ENCODE measurements at regions not wholly inside any gene's neighbourhood (a gene's known extent, or its start where the extent isn't known, plus 50 kb on each side); places are given as distances from the start of the nearest gene placed in this dataset.

DNA sequence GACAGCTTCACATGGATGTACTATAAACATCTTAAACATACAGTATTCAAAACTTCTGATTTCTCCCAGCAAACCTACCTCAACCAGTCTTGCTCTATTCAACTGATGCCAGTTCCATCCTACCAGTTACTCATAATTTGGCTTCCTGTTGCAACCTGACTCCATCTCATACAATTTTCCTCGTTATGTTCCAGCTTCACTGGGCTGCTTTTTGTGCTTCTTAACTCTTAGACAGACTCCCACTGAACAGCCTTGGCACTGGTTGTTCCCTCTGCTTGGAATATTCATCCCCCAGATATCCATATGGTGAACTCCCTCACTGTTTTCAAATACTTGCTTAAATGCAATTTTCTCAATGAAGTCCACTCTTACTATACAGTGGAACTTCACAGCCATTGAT lies 249.2 kb downstream of the AEBP2 start:
- Mint-ChIP-seq H3K36me3 (ENCODE audit: low read depth) (no peaks in the 10 kb centered on the region), H3K27me3 (no peaks in the 10 kb centered on the region), H3K27ac (no peak overlapping the region), H3K4me1 (ENCODE audit: low read depth) (no peaks in the 10 kb centered on the region), H3K9me3 (no peaks in the 10 kb centered on the region), H3K4me3 (no peak overlapping the region)
- H3K36me3 ChIP-seq (ENCODE audit: insufficient read depth, low read length), result no peaks in the 10 kb centered on the region
- CTCF ChIA-PET, result no interaction called here
- H3K27me3 ChIP-seq (ENCODE audit: control insufficient read depth in 1 of 2, insufficient read depth in 2 of 2, low read length in 2 of 2), result no peaks in the 10 kb centered on the region
- no peaks in the 10 kb centered on the region for H3K4me1 ChIP-seq (ENCODE audit: insufficient read depth, low read length)
- DNase-seq, result no peak
- no peak overlapping the region for H3K4me3 ChIP-seq (ENCODE audit: low read length)
- POLR2A ChIA-PET, result no interaction called here
- H3K27ac ChIP-seq (ENCODE audit: low read depth in 1 of 2, low read length in 2 of 2), result no peak overlapping the region
- intact Hi-C loops (cut with DNase I, micrococcal nuclease), result no loop called here
- no peak for ATAC-seq (ENCODE audit: poor library complexity)
- H3K9me3 ChIP-seq (ENCODE audit: control insufficient read depth in 1 of 2, insufficient read depth in 1 of 2, low read length in 2 of 2), result no peaks in the 10 kb centered on the region
- TF ChIP-seq CTCF (IDR thresholded peaks at IDR 0.05), result no peak

DNA sequence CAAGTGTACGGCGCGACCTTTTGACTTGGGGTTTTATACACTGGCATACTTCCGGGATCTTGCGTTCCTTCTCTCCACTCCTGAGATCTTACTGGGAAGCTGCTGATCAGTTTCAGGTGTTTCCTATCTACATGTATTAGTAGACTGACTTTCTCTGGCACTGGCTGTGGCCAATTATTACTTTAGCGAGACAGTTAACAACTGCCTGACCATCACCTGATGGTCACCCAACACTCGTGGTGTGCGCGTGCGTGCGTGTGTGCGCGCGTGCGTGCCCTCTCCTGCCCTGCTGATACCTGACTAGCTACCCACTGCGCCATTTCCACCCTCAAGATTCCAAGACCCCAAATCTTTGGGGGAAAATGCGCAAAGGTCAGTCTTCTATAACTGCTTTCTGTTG lies 249.9 kb downstream of the AEBP2 start:
- no peaks in the 10 kb centered on the region for H3K27me3 ChIP-seq (ENCODE audit: control insufficient read depth in 1 of 2, insufficient read depth in 2 of 2, low read length in 2 of 2)
- no peak for TF ChIP-seq CTCF (IDR thresholded peaks at IDR 0.05)
- H3K36me3 Mint-ChIP-seq (ENCODE audit: low read depth), result no peaks in the 10 kb centered on the region
- H3K27me3 Mint-ChIP-seq, result no peaks in the 10 kb centered on the region
- H3K4me1 ChIP-seq (ENCODE audit: insufficient read depth, low read length), result no peaks in the 10 kb centered on the region
- H3K27ac Mint-ChIP-seq, result no peak overlapping the region
- POLR2A ChIA-PET, result no interaction called here
- H3K9me3 ChIP-seq (ENCODE audit: control insufficient read depth in 1 of 2, insufficient read depth in 1 of 2, low read length in 2 of 2), result no peaks in the 10 kb centered on the region
- no peaks in the 10 kb centered on the region for H3K4me1 Mint-ChIP-seq (ENCODE audit: low read depth)
- no peaks in the 10 kb centered on the region for H3K9me3 Mint-ChIP-seq
- H3K4me3 ChIP-seq (ENCODE audit: low read length), result no peak overlapping the region
- no peaks in the 10 kb centered on the region for H3K36me3 ChIP-seq (ENCODE audit: insufficient read depth, low read length)
- CTCF ChIA-PET, result no interaction called here
- DNase-seq (no peak), ATAC-seq (ENCODE audit: poor library complexity) (no peak)
- no peak overlapping the region for H3K4me3 Mint-ChIP-seq
- intact Hi-C loops (cut with DNase I, micrococcal nuclease), result no loop called here
- H3K27ac ChIP-seq (ENCODE audit: low read depth in 1 of 2, low read length in 2 of 2), result no peak overlapping the region

GRCh38 chr12:19689801-19690472 lies 250.6 kb downstream of the AEBP2 start:
- H3K9me3 ChIP-seq (ENCODE audit: control insufficient read depth in 1 of 2, insufficient read depth in 1 of 2, low read length in 2 of 2), result no peaks in the 10 kb centered on the region
- no peaks in the 10 kb centered on the region for H3K36me3 ChIP-seq (ENCODE audit: insufficient read depth, low read length)
- no peaks in the 10 kb centered on the region for H3K4me1 ChIP-seq (ENCODE audit: insufficient read depth, low read length)
- TF ChIP-seq CTCF (IDR thresholded peaks at IDR 0.05), result no peak
- DNase-seq, result no peak
- no peaks in the 10 kb centered on the region for H3K9me3 Mint-ChIP-seq
- POLR2A ChIA-PET, result no interaction called here
- intact Hi-C loops (cut with DNase I, micrococcal nuclease), result no loop called here
- no peak overlapping the region for H3K4me3 Mint-ChIP-seq
- H3K4me3 ChIP-seq (ENCODE audit: low read length), result no peak overlapping the region
- H3K27ac Mint-ChIP-seq, result no peak overlapping the region
- no peak overlapping the region for H3K27ac ChIP-seq (ENCODE audit: low read depth in 1 of 2, low read length in 2 of 2)
- H3K27me3 Mint-ChIP-seq, result no peaks in the 10 kb centered on the region
- CTCF ChIA-PET, result no interaction called here
- no peaks in the 10 kb centered on the region for H3K4me1 Mint-ChIP-seq (ENCODE audit: low read depth)
- ATAC-seq (ENCODE audit: poor library complexity), result no peak
- H3K27me3 ChIP-seq (ENCODE audit: control insufficient read depth in 1 of 2, insufficient read depth in 2 of 2, low read length in 2 of 2), result no peaks in the 10 kb centered on the region
- no peaks in the 10 kb centered on the region for H3K36me3 Mint-ChIP-seq (ENCODE audit: low read depth)

Measured in CD4-positive, alpha-beta T cell (primary cell).